PC-3 (cell line): ENCODE measurements at regions not wholly inside any gene's neighbourhood (a gene's known extent, or its start where the extent isn't known, plus 50 kb on each side); places are given as distances from the start of the nearest gene placed in this dataset.

Experiments
- ATAC-seq: fragments of 200-7000 bp; cut with Tn5 transposase; 2 replicates; pipeline ENCODE4 v1.9.1; 2020; ENCODE audit warnings: mild to moderate bottlenecking, moderate library complexity
- BruUV-seq: library from RNA; stranded (reverse); fragments of 400-500 nt; replicated peaks from 2 replicates; lab custom pipeline; 2021; lab: Mats Ljungman, UMichigan
- CTCF ChIA-PET: fragments of 300-600 bp; sonication (Branson Sonifier 250); formaldehyde crosslinking; loops from one replicate; lab custom pipeline; 2022; ENCODE audit warnings: antibody characterized with exemption; lab: Charles Lee
- POLR2A ChIA-PET: fragments of 300-600 bp; sonication (Branson Sonifier 250); formaldehyde crosslinking; loops from one replicate; lab custom pipeline; 2022; ENCODE audit warnings: antibody characterized with exemption; ENCODE audit not compliant: unreplicated experiment; lab: Charles Lee
- DNase-seq: peaks from one replicate; pipeline ENCODE4 v3.0.0-alpha.2; 2015
- H2AFZ ChIP-seq: fragments of 300-600 bp; sonication (generic); 2 replicates; pipeline ENCODE4 v1.6.0; 2016; ENCODE audit warnings: antibody characterized with exemption, low read length
- H3F3A ChIP-seq: fragments of 300-600 bp; sonication (generic); one replicate; pipeline ENCODE4 v1.6.0; 2017; ENCODE audit warnings: antibody characterized with exemption, low read length, control low read depth, mild to moderate bottlenecking; ENCODE audit not compliant: unreplicated experiment
- H3K27ac ChIP-seq: fragments of 300-600 bp; sonication (generic); 2 replicates; pipeline ENCODE4 v1.5.1; 2016; ENCODE audit warnings: mild to moderate bottlenecking, low read length
- H3K27me3 ChIP-seq: fragments of 300-600 bp; sonication (generic); 2 replicates; pipeline ENCODE4 v1.6.1; 2016; ENCODE audit warnings: low read length, mixed read lengths
- H3K36me3 ChIP-seq: fragments of 300-600 bp; sonication (generic); 2 replicates; pipeline ENCODE4 v1.6.1; 2016; ENCODE audit warnings: low read depth, mixed run types, low read length, mixed read lengths
- H3K4me1 ChIP-seq: fragments of 300-600 bp; sonication (generic); 2 replicates; pipeline ENCODE4 v1.5.1; 2016; ENCODE audit warnings: low read length; ENCODE audit not compliant: insufficient read depth
- H3K4me2 ChIP-seq: fragments of 300-600 bp; sonication (generic); 2 replicates; pipeline ENCODE4 v1.6.0; 2016; ENCODE audit warnings: low read length
- H3K4me3 ChIP-seq: fragments of 300-600 bp; sonication (generic); 2 replicates; pipeline ENCODE4 v1.5.1; 2016; ENCODE audit warnings: mild to moderate bottlenecking, low read length, mixed read lengths
- H3K79me2 ChIP-seq: fragments of 300-600 bp; sonication (generic); 2 replicates; pipeline ENCODE4 v1.6.1; 2017; ENCODE audit warnings: low read length, mixed read lengths
- H3K9ac ChIP-seq: fragments of 300-600 bp; sonication (generic); 2 replicates; pipeline ENCODE4 v1.6.0; 2016; ENCODE audit warnings: mild to moderate bottlenecking, low read length
- H3K9me2 ChIP-seq: fragments of 300-600 bp; sonication (generic); replicated peaks from 2 replicates; pipeline ENCODE4 v1.6.1; 2016; ENCODE audit warnings: mixed run types, low read length, mixed read lengths
- H3K9me3 ChIP-seq: fragments of 300-600 bp; sonication (generic); 2 replicates; pipeline ENCODE4 v1.6.1; 2016; ENCODE audit warnings: low read length, mixed read lengths
- H4K20me1 ChIP-seq: fragments of 300-600 bp; sonication (generic); 2 replicates; pipeline ENCODE4 v1.6.1; 2016; ENCODE audit warnings: low read length, mixed read lengths
- CTCF ChIP-seq: fragments of 300-600 bp; sonication (generic); conservative IDR thresholded peaks from 2 replicates; pipeline ENCODE4 v1.5.1; 2017; ENCODE audit warnings: antibody characterized with exemption, low read depth, mild to moderate bottlenecking, low read length
- EZH2 ChIP-seq: fragments of 300-600 bp; sonication (generic); IDR thresholded peaks from one replicate; pipeline ENCODE4 v1.6.1; 2017; ENCODE audit warnings: antibody characterized with exemption, mild to moderate bottlenecking, low read length; ENCODE audit not compliant: unreplicated experiment
- EZH2phosphoT487 ChIP-seq: fragments of 300-600 bp; sonication (generic); IDR thresholded peaks from 2 replicates; pipeline ENCODE4 v1.6.1; 2018; ENCODE audit warnings: mild to moderate bottlenecking, antibody characterized with exemption, low read length, borderline replicate concordance
- intact Hi-C: fragments of 100-400 bp; cut with micrococcal nuclease; formaldehyde crosslinking; loops from 2 replicates; pipeline ENCODE4 v1.9.0; 2023

- DNase-seq: no peak
- H3K27me3 ChIP-seq: no peaks in the 10 kb centered on the region
- no TSS peak for BruUV-seq
- H3K9me2 ChIP-seq: no peaks in the 10 kb centered on the region
- intact Hi-C loops: no loop called here
- no peaks in the 10 kb centered on the region for H3F3A ChIP-seq
- no peaks in the 10 kb centered on the region for H3K4me1 ChIP-seq
- POLR2A ChIA-PET: no interaction called here
- 0 out of 2 replicates have a peak, but pooled peaks cover 4% of the 10 kb centered on the region for H3K9me3 ChIP-seq
- CTCF ChIA-PET: no interaction called here
- no peak overlapping the region for H3K9ac ChIP-seq
- no peak overlapping the region for H3K27ac ChIP-seq
- ATAC-seq: no peak
- TF ChIP-seq CTCF (no peak), EZH2 (no peak)
- H3K4me3 ChIP-seq: no peak overlapping the region
- no peak overlapping the region for H3K4me2 ChIP-seq
- no peak overlapping the region for H2AFZ ChIP-seq
- no peaks in the 10 kb centered on the region for H3K36me3 ChIP-seq
- H3K79me2 ChIP-seq: no peaks in the 10 kb centered on the region
- no peaks in the 10 kb centered on the region for H4K20me1 ChIP-seq
Measured at GRCh38 chr3:4045756-4046155, 246.5 kb downstream of the LRRN1 start.

GRCh38 chr3:4047366-4047765, 248.1 kb downstream of the LRRN1 start:
- ATAC-seq: no peak
- no peak for DNase-seq
- Histone ChIP-seq H3K4me3 (no peak overlapping the region), H3K9me2 (no peaks in the 10 kb centered on the region), H3K27me3 (no peaks in the 10 kb centered on the region), H4K20me1 (no peaks in the 10 kb centered on the region), H3K4me1 (no peaks in the 10 kb centered on the region), H3K27ac (no peak overlapping the region), H2AFZ (no peak overlapping the region), H3K36me3 (no peaks in the 10 kb centered on the region), H3K9ac (no peak overlapping the region), H3F3A (no peaks in the 10 kb centered on the region), H3K79me2 (no peaks in the 10 kb centered on the region), H3K4me2 (no peak overlapping the region), H3K9me3 (0 out of 2 replicates have a peak, but pooled peaks cover 4% of the 10 kb centered on the region)
- BruUV-seq: no TSS peak
- POLR2A ChIA-PET: no interaction called here
- CTCF ChIA-PET: no interaction called here
- TF ChIP-seq EZH2: no peak
- no peak for TF ChIP-seq CTCF
- TF ChIP-seq EZH2phosphoT487: no peak
- intact Hi-C loops: no loop called here

- Histone ChIP-seq H3K4me3 (no peak overlapping the region), H3K36me3 (no peaks in the 10 kb centered on the region), H3K9ac (no peak overlapping the region), H3F3A (no peaks in the 10 kb centered on the region), H3K9me2 (no peaks in the 10 kb centered on the region), H3K27me3 (no peaks in the 10 kb centered on the region), H3K4me2 (no peak overlapping the region), H2AFZ (no peak overlapping the region), H4K20me1 (no peaks in the 10 kb centered on the region), H3K4me1 (no peaks in the 10 kb centered on the region), H3K27ac (no peak overlapping the region), H3K9me3 (peaks cover 10% of the 10 kb centered on the region; the same call in 1 of the 2 replicates), H3K79me2 (no peaks in the 10 kb centered on the region)
- TF ChIP-seq EZH2phosphoT487 (no peak), EZH2 (no peak), CTCF (no peak)
- ChIA-PET CTCF (no interaction called here), POLR2A (no interaction called here)
- DNase-seq: no peak
- BruUV-seq: no TSS peak
- intact Hi-C loops: no loop called here
- no peak for ATAC-seq
Measured at GRCh38 chr3:4052706-4053105, 250.5 kb upstream of the SETMAR start.
